HepG2 (cell line): ENCODE measurements at regions not wholly inside any gene's neighbourhood (a gene's known extent, or its start where the extent isn't known, plus 50 kb on each side); places are given as distances from the start of the nearest gene placed in this dataset.

Experiments used
- ATAC-seq: fragments of 200-7000 bp; cut with Tn5 transposase; 3 replicates; pipeline ENCODE4 v1.9.1; 2020; ENCODE audit warnings: mild to moderate bottlenecking, moderate library complexity
- BruUV-seq: library from RNA; stranded (reverse); fragments of 400-500 nt; replicated peaks from 2 replicates; lab custom pipeline; 2021; lab: Mats Ljungman, UMichigan
- CTCF ChIA-PET: fragments of 300-600 bp; formaldehyde crosslinking; extraction: SDS; loops from one replicate; lab custom pipeline; 2021; ENCODE audit warnings: low total read pairs, inconsistent platforms, low intra/inter-chr PET ratio; lab: Yijun Ruan, JAX
- POLR2A ChIA-PET: fragments of 350-600 bp; sonication (Branson Sonifier 250); formaldehyde crosslinking; loops from one replicate; lab custom pipeline; 2020; ENCODE audit warnings: antibody characterized with exemption, inconsistent platforms; lab: Yijun Ruan, JAX
- DNase-seq: peaks from one replicate; pipeline ENCODE4 v3.0.0-alpha.2; 2015; ENCODE audit warnings: low spot score
- FAIRE-seq: peaks from 3 replicates; lab custom pipeline; 2011; peaks lifted over from hg19 to GRCh38; lab: Jason Lieb, UNC
- H2AFZ ChIP-seq: one replicate; pipeline ENCODE4 v1.6.1; 2011; ENCODE audit warnings: low read length, inconsistent platforms
- H3K27ac ChIP-seq: fragments of 300-600 bp; 3 replicates; pipeline ENCODE4 v1.8.0; 2011; ENCODE audit warnings: mixed run types, mild to moderate bottlenecking, mixed read lengths, low read length, inconsistent platforms; ENCODE audit not compliant: insufficient read depth; ENCODE audit errors: extremely low read length
- H3K27me3 ChIP-seq, 2 experiments: fragments of 200-600 bp in 1 of 2; 2 replicates in 1 of 2; 3 replicates in 1 of 2; pipeline versions ENCODE4 v1.6.0 to v1.8.0; 2011; ENCODE audit warnings: low read length in 2 of 2, mild to moderate bottlenecking in 2 of 2, moderate library complexity in 2 of 2, inconsistent platforms in 1 of 2; ENCODE audit not compliant: insufficient read depth in 2 of 2, control insufficient read depth in 1 of 2
- H3K36me3 ChIP-seq, 2 experiments: fragments of 200-600 bp in 1 of 2; replicated peaks in 1 of 2; 2 replicates in 1 of 2; 3 replicates in 1 of 2; pipeline versions ENCODE4 v1.5.1 to v1.8.0; 2011; ENCODE audit warnings: low read length in 2 of 2, inconsistent platforms in 1 of 2; ENCODE audit not compliant: insufficient read depth in 2 of 2, control insufficient read depth in 1 of 2
- H3K4me1 ChIP-seq: 2 replicates; pipeline ENCODE4 v1.5.1; 2012; ENCODE audit warnings: low read length, inconsistent platforms; ENCODE audit not compliant: insufficient read depth
- H3K4me2 ChIP-seq: 2 replicates; pipeline ENCODE4 v1.6.0; 2011; ENCODE audit warnings: low read depth, low read length, inconsistent platforms
- H3K4me3 ChIP-seq, 3 experiments: fragments of 200-600 bp in 1 of 3; sonication (generic), shearing (Covaris generic) in 1 of 3; replicated peaks in 1 of 3; 2 replicates each; pipeline ENCODE4 v1.5.1; 2011 to 2016; ENCODE audit warnings: low read length in 3 of 3, inconsistent platforms in 2 of 3, low read depth in 2 of 3, mild to moderate bottlenecking in 2 of 3, control low read depth in 1 of 3, mixed read lengths in 1 of 3; ENCODE audit not compliant: insufficient read depth in 1 of 3
- H3K79me2 ChIP-seq: one replicate; pipeline ENCODE4 v1.6.1; 2011; ENCODE audit warnings: low read length, inconsistent platforms; ENCODE audit not compliant: insufficient read depth
- H3K9ac ChIP-seq: 2 replicates; pipeline ENCODE4 v1.6.0; 2011; ENCODE audit warnings: mild to moderate bottlenecking, low read depth, low read length, inconsistent platforms; ENCODE audit not compliant: insufficient read depth
- H3K9me3 ChIP-seq: 2 replicates; pipeline ENCODE4 v1.5.1; 2012; ENCODE audit warnings: mild to moderate bottlenecking, low read length
- H4K20me1 ChIP-seq: 2 replicates; pipeline ENCODE4 v1.6.0; 2011; ENCODE audit warnings: inconsistent platforms, mild to moderate bottlenecking, low read length, moderate library complexity; ENCODE audit not compliant: insufficient read depth
- BORCS8-MEF2B ChIP-seq: sonication (generic); formaldehyde crosslinking; IDR thresholded peaks from 2 replicates; pipeline ENCODE4 v1.8.0; 2022; ENCODE audit warnings: mild to moderate bottlenecking, missing genetic modification reagents
- ESRRA ChIP-seq: sonication (generic); formaldehyde crosslinking; IDR thresholded peaks from 2 replicates; pipeline ENCODE4 v1.5.1; 2020; ENCODE audit warnings: mild to moderate bottlenecking, low read depth, missing genetic modification reagents
- GTF3A ChIP-seq: sonication (generic); formaldehyde crosslinking; conservative IDR thresholded peaks from 2 replicates; pipeline ENCODE4 v1.4.0; 2020; ENCODE audit warnings: mild to moderate bottlenecking, missing genetic modification reagents
- KLF6 ChIP-seq: IDR thresholded peaks from 2 replicates; pipeline ENCODE4 v1.8.0; 2016; ENCODE audit warnings: missing biosample characterization, missing genetic modification reagents
- KMT2B ChIP-seq: IDR thresholded peaks from 2 replicates; pipeline ENCODE4 v1.6.1; 2016; ENCODE audit warnings: missing genetic modification reagents, missing compliant biosample characterization
- NR2C2 ChIP-seq: sonication (generic); formaldehyde crosslinking; IDR thresholded peaks from 2 replicates; pipeline ENCODE4 v1.4.0; 2020; ENCODE audit warnings: missing genetic modification reagents, mild to moderate bottlenecking, moderate library complexity, borderline replicate concordance
- ZNF441 ChIP-seq: sonication (generic); formaldehyde crosslinking; IDR thresholded peaks from 2 replicates; pipeline ENCODE4 v1.7.0; 2021; ENCODE audit warnings: missing genetic modification reagents, borderline replicate concordance
- WGBS: methylation state at CpG from one replicate; pipeline ENCODE4 v1.1.6; 2017; ENCODE audit warnings: low lambda C conversion rate; 5-methylcytosine and 5-hydroxymethylcytosine counted together
- in situ Hi-C: cut with HindIII; loops from 2 replicates; pipeline ENCODE4 v1.10.0; 2017; ENCODE audit warnings: low pct_unique_long_range_greater_than_20kb; ENCODE audit not compliant: extremely low pct_ligation_motif_present
- intact Hi-C: fragments of 100-400 bp; cut with micrococcal nuclease; formaldehyde crosslinking; loops from one replicate; pipeline ENCODE4 v1.10.0; 2022; ENCODE audit not compliant: unreplicated experiment
- TF ChIP-seq, protein P1 (sequence below): sonication (generic); formaldehyde crosslinking; IDR thresholded peaks from 2 replicates; pipeline ENCODE4 v1.5.0; 2020; ENCODE audit warnings: mild to moderate bottlenecking, missing genetic modification reagents
- TF ChIP-seq, protein P2 (sequence below): fragments of 450-650 bp; IDR thresholded peaks from 2 replicates; pipeline ENCODE4 v1.6.1; 2016
- TF ChIP-seq, protein P3 (sequence below): sonication (generic); formaldehyde crosslinking; IDR thresholded peaks from 2 replicates; pipeline ENCODE4 v1.4.0; 2020; ENCODE audit warnings: missing genetic modification reagents, borderline replicate concordance
- TF ChIP-seq, protein P4 (sequence below): fragments of 450-650 bp; IDR thresholded peaks from 2 replicates; pipeline ENCODE4 v1.6.1; 2017

DNA sequence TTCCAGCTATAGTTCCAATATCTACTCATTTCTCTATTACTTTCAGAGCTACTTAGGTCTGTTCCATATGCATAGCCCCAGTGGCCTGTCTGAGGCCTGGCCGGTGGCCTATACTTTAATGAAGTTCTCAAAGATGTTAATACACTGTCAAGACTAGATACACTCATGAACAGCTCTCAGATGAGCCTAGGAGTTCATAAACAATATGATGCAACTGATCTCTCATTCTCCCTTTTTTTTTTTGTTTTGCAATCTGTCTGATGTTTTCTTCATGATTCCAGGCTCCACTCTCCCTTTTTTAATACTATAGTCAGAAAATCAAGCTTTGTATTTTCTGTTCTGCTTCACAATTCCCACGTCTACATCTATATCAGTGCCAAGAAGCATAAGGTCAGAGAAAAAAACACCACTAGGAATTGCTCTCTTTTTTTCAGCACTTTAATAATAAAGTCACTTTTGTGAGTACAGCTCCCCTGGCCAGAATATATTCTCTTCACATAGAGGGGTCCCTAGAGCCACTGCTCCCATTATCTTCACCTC lies 321.0 kb downstream of the C7orf25 start:
- Histone ChIP-seq H3K79me2 (no peaks in the 10 kb centered on the region), H3K36me3 (no peaks in the 10 kb centered on the region), H3K4me3 (no peak overlapping the region), H3K9ac (no peak overlapping the region), H3K4me1 (no peaks in the 10 kb centered on the region), H3K4me2 (no peak overlapping the region), H2AFZ (no peak overlapping the region), H3K9me3 (peaks cover 58% of the 10 kb centered on the region), H4K20me1 (no peaks in the 10 kb centered on the region), H3K27me3 (no peaks in the 10 kb centered on the region)
- FAIRE-seq (no peak), ATAC-seq (no peak), DNase-seq (no peak)
- WGBS: 0% methylated on average over 2 of the region's 2 CpGs
- no TSS peak for BruUV-seq
- ChIA-PET POLR2A (no interaction called here), CTCF (no interaction called here)
- in situ Hi-C loops: no loop called here
- intact Hi-C loops: no loop called here
- TF ChIP-seq, protein P1, sequence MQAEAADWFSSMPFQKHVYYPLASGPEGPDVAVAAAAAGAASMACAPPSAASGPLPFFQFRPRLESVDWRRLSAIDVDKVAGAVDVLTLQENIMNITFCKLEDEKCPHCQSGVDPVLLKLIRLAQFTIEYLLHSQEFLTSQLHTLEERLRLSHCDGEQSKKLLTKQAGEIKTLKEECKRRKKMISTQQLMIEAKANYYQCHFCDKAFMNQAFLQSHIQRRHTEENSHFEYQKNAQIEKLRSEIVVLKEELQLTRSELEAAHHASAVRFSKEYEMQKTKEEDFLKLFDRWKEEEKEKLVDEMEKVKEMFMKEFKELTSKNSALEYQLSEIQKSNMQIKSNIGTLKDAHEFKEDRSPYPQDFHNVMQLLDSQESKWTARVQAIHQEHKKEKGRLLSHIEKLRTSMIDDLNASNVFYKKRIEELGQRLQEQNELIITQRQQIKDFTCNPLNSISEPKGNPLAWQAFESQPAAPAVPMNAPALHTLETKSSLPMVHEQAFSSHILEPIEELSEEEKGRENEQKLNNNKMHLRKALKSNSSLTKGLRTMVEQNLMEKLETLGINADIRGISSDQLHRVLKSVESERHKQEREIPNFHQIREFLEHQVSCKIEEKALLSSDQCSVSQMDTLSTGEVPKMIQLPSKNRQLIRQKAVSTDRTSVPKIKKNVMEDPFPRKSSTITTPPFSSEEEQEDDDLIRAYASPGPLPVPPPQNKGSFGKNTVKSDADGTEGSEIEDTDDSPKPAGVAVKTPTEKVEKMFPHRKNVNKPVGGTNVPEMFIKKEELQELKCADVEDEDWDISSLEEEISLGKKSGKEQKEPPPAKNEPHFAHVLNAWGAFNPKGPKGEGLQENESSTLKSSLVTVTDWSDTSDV (CRISPR knock-in tag): no peak
- no peak for TF ChIP-seq GTF3A
- no peak for TF ChIP-seq KLF6 (CRISPR knock-in tag)
- TF ChIP-seq ZNF441 (CRISPR knock-in tag): no peak
- no peak for TF ChIP-seq BORCS8-MEF2B
- TF ChIP-seq NR2C2 (CRISPR knock-in tag): no peak
- TF ChIP-seq, protein P2, sequence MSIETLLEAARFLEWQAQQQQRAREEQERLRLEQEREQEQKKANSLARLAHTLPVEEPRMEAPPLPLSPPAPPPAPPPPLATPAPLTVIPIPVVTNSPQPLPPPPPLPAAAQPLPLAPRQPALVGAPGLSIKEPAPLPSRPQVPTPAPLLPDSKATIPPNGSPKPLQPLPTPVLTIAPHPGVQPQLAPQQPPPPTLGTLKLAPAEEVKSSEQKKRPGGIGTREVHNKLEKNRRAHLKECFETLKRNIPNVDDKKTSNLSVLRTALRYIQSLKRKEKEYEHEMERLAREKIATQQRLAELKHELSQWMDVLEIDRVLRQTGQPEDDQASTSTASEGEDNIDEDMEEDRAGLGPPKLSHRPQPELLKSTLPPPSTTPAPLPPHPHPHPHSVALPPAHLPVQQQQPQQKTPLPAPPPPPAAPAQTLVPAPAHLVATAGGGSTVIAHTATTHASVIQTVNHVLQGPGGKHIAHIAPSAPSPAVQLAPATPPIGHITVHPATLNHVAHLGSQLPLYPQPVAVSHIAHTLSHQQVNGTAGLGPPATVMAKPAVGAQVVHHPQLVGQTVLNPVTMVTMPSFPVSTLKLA: no peak
- TF ChIP-seq, protein P3, sequence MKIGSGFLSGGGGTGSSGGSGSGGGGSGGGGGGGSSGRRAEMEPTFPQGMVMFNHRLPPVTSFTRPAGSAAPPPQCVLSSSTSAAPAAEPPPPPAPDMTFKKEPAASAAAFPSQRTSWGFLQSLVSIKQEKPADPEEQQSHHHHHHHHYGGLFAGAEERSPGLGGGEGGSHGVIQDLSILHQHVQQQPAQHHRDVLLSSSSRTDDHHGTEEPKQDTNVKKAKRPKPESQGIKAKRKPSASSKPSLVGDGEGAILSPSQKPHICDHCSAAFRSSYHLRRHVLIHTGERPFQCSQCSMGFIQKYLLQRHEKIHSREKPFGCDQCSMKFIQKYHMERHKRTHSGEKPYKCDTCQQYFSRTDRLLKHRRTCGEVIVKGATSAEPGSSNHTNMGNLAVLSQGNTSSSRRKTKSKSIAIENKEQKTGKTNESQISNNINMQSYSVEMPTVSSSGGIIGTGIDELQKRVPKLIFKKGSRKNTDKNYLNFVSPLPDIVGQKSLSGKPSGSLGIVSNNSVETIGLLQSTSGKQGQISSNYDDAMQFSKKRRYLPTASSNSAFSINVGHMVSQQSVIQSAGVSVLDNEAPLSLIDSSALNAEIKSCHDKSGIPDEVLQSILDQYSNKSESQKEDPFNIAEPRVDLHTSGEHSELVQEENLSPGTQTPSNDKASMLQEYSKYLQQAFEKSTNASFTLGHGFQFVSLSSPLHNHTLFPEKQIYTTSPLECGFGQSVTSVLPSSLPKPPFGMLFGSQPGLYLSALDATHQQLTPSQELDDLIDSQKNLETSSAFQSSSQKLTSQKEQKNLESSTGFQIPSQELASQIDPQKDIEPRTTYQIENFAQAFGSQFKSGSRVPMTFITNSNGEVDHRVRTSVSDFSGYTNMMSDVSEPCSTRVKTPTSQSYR (CRISPR knock-in tag): no peak
- no peak for TF ChIP-seq ESRRA (CRISPR knock-in tag)
- TF ChIP-seq, protein P4, sequence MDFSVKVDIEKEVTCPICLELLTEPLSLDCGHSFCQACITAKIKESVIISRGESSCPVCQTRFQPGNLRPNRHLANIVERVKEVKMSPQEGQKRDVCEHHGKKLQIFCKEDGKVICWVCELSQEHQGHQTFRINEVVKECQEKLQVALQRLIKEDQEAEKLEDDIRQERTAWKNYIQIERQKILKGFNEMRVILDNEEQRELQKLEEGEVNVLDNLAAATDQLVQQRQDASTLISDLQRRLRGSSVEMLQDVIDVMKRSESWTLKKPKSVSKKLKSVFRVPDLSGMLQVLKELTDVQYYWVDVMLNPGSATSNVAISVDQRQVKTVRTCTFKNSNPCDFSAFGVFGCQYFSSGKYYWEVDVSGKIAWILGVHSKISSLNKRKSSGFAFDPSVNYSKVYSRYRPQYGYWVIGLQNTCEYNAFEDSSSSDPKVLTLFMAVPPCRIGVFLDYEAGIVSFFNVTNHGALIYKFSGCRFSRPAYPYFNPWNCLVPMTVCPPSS: no peak
- no peak for TF ChIP-seq KMT2B
- TF ChIP-seq, all 625 proteins: peak for 0
- no peak overlapping the region for H3K27ac ChIP-seq
